Superior temporal gyrus (tissue), 1 donor: ENCODE measurements at regions not wholly inside any gene's neighbourhood (a gene's known extent, or its start where the extent isn't known, plus 50 kb on each side); places are given as distances from the start of the nearest gene placed in this dataset.
A peak's percentile ranks its signal among the peaks of the same experiment; 100 is the strongest.
"Not testable (repeated sequence)": the region's sequence is repeated elsewhere in the genome, so short reads cannot be mapped to it uniquely, and the experiment has no call there.

Experiments
- DNase-seq: peaks from one replicate; pipeline ENCODE4 v3.0.0-alpha.2; 2016; ENCODE audit errors: extremely low spot score

- no peak for DNase-seq
These were observed 52.5 kb downstream of the RHOB start for GRCh38 chr2:20499387-20499786.

GRCh38 chr2:20501974-20502373 lies 55.1 kb downstream of the RHOB start:
- no peak for DNase-seq

- not testable (repeated sequence) for DNase-seq
These were observed 55.6 kb downstream of the RHOB start for GRCh38 chr2:20502496-20502895.

DNA sequence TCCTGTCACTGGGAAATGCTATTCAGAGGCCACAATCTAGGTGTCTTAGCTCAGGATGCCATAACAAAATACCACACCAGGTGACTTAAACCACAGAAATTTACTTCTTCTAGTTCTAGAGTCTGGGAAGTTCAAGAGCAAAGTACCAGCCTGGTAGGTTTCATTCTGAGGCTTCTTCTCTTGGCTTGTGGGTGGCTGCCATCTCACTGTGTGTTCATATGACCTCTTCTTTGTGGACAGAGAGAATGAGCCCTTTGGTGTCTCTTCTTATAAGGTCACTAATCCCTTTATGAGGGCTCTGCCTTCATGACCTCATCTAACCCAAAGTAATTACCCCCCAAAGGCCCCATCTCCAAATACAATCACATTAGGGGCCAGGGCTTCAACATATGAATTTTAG lies 57.3 kb downstream of the RHOB start:
- DNase-seq, result no peak

DNA sequence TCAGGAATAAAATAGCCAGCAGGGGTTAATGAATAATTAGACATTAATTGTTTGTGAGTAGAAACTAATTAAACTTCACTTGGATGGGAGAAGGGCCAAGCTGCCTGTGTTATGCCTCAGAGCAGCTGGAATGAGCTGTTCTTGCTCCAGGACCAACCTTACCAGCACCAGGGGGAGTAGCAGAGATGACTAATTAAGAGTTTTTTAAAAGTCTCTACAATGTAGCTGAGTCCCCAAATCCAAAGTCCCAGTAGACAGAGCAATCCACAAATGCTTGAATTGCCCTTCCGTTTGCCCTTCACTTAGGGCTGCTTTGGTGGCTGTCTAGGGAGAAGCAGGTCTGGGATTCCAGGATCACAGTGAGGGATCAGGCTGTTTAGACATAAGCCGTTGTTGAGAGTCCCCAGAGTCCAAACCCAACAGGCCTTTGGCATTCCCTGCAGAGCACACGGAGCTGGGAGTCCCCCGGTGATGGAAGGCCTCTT lies 59.4 kb downstream of the RHOB start:
- DNase-seq, result no peak

GRCh38 chr2:20507166-20507692 lies 60.4 kb downstream of the RHOB start:
- no peak for DNase-seq

GRCh38 chr2:20507711-20508110 lies 60.8 kb downstream of the RHOB start:
- DNase-seq, result no peak

DNA sequence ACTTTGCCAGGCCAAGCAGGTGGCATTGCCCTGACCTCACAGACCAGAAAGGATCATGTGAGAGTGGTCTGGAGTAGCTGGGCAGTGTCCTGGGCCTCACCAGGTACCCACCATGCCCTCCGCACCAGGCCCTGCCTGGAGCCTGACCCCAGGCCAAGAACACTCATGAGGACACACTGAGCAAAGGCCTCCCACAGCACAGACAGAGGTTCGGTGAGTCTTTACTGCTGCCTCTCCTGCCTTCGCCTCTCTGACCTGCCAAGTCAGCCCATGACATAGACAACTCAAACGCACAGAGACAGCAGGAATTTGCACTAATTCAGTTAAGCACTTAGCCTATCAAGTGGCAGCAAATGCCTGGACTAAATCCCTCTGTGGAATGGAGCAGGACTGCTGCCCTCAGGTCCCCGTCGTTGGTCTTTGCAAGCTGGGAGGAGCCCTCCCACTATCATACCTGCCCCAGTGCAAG lies 62.5 kb downstream of the RHOB start:
- no peak for DNase-seq

DNA sequence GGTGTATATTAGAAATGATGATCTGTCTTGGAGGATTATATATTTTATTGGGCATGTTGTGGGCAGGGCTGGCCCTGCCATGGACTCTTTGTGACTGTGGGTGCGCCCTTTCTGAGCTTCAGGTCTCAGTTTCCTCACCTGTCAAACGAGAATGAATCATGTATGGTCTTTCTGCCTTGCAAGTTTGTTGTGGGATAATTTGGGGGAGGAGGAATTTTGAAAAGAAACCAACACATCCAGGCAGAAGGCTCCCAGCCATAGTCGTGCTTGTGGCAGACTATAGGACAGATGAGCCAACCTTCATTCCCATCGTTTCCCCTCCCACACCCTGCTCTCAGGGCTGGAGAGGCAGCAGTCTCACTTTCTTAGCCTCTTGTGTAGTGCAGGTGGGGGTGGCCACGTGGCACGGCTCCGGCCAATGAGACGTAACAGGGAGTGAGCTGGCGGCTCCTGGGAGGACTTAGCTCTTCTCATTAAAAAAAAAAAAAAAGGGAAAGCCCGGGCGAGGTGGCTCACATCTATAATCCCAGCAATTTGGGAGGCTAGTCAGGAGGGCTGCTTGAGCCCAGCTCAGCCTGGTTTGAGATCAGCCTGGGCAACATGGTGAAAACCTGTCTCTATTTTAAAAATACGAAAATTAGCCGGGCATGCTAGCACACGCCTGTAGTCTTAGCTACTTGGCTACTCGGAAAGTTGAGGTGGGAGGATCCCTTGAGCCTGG lies 63.1 kb downstream of the RHOB start:
- no peak for DNase-seq

- no peak for DNase-seq
These were observed 64.3 kb downstream of the RHOB start for GRCh38 chr2:20511130-20511529.

DNA sequence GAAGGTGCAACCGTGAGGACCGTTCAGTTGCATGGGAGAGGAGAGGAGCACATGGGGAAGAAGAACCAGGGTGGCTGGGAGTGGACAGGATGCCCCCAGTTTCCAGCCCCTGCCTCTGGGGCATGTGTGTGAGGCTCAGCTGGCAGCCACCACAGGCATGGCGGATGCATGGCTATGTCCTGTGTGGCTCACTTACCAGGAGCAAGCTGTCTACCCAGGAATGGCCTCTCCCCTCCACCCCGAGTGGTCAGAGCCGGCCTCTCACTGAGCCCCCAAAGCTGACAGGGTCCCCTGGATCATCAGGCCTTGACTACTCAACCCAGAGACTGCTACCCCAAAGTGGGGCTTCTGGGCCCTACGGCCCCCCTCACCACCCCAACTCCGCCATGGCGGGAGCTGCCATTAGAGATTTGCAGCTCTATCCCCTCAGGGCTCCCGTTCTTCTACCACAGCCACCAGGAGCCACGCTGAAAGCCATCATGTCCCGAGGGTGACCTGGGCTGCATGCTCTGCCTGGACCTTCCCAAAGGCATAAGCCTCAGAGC lies 65.3 kb downstream of the RHOB start:
- no peak for DNase-seq

- DNase-seq, result no peak
These were observed 67.1 kb downstream of the RHOB start for GRCh38 chr2:20513946-20514345.

GRCh38 chr2:20514596-20515269 lies 67.9 kb downstream of the RHOB start:
- DNase-seq, result no peak

- no peak for DNase-seq
These were observed 68.7 kb downstream of the RHOB start for GRCh38 chr2:20515290-20516220.

DNA sequence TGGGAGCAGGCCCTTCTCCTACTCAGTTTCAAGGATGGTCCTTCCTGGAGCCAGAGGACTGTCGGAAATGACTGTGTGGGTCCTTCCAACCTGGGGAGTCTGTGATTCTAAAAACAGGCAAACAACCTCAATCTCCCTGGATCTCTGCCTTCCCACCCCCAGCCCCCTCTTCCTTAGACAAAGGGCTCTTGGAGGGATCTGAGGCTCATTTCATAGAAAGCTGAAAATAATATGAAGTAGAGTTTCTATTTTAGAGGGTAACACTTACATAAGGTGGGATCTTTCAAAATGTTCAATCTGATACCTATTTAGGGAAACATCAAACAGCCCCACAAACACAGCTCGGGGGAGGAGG lies 69.4 kb downstream of the RHOB start:
- DNase-seq, result peak; percentile 69

- peak; percentile 85 for DNase-seq
These were observed 69.9 kb downstream of the RHOB start for GRCh38 chr2:20516646-20517341.

DNA sequence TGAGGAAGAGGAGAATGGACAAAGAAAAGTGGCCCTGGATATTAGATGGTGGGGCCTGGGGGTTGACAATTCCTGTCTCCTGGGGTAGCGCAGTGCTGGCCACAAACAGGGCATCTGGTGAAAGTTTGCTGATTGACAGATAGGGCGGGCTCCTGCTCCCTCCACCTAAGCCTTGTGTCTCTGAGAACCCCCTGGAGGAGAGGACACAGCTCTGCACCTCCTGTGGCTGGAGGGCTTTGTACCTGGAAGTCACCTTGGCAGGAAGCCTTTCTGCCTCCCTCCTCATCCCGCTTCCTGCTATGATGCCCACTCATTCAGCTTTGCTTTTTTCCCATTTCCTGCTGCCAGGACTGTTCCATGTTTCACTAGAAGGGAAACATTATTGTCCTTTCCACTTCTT lies 72.4 kb downstream of the RHOB start:
- no peak for DNase-seq

DNA sequence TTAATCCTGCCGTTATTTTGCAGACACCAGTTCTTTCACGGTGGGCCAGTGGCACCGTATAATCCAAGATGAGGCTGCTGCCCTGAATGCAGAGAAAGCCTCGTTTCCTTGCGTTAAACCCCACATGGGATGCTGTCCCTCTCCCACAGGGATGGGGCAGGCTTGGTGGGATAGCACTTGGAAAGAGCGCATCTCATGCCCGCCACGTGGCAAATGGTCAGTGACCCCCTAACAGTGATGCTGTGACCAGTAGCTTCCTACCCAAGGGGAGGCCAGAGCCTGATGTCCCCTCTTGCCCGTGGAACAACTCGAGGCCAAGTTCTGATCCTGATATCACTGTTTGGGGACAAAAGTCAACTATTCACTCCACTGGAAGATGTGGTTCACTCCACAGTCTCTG lies 73.3 kb downstream of the RHOB start:
- DNase-seq, result no peak

DNA sequence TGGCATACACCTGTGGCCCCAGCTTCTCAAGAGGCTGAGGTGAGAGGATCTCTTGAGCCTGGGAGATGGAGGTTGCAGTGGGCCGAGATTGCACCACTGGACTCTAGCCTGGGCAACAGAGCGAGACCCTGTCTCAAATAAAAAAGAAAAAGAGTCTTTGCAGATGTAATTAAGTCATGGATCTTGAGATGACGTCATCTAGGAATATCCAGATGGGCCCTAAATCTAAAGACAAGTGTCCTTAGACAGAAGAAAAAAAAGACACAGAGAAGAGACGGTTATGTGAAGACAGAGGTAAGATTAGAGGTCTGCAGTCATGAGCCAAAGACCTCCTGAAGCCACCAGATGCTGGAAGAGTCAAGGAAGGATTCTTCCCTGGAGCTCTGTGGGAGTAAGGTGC lies 74.3 kb downstream of the RHOB start:
- no peak for DNase-seq

GRCh38 chr2:20521682-20522189 lies 74.9 kb downstream of the RHOB start:
- no peak for DNase-seq
